GM10266 (cell line): ENCODE measurements at regions not wholly inside any gene's neighbourhood (a gene's known extent, or its start where the extent isn't known, plus 50 kb on each side); places are given as distances from the start of the nearest gene placed in this dataset.
"Not testable (repeated sequence)": the region's sequence is repeated elsewhere in the genome, so short reads cannot be mapped to it uniquely, and the experiment has no call there.

Experiments used
- DNase-seq: peaks from one replicate; pipeline ENCODE4 v3.0.0; 2012; ENCODE audit errors: extremely low spot score
- TF ChIP-seq, protein P1 (sequence below): IDR thresholded peaks from 2 replicates; pipeline ENCODE4 v1.5.1; 2012; ENCODE audit warnings: mild to moderate bottlenecking, low read depth; ENCODE audit not compliant: control insufficient read depth, insufficient read depth; ENCODE audit errors: missing control alignments

- TF ChIP-seq, protein P1, sequence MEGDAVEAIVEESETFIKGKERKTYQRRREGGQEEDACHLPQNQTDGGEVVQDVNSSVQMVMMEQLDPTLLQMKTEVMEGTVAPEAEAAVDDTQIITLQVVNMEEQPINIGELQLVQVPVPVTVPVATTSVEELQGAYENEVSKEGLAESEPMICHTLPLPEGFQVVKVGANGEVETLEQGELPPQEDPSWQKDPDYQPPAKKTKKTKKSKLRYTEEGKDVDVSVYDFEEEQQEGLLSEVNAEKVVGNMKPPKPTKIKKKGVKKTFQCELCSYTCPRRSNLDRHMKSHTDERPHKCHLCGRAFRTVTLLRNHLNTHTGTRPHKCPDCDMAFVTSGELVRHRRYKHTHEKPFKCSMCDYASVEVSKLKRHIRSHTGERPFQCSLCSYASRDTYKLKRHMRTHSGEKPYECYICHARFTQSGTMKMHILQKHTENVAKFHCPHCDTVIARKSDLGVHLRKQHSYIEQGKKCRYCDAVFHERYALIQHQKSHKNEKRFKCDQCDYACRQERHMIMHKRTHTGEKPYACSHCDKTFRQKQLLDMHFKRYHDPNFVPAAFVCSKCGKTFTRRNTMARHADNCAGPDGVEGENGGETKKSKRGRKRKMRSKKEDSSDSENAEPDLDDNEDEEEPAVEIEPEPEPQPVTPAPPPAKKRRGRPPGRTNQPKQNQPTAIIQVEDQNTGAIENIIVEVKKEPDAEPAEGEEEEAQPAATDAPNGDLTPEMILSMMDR, result no peak
- no peak for DNase-seq
Measured at GRCh38 chr6:168860987-168861386, 392.7 kb downstream of the THBS2 start.

DNA sequence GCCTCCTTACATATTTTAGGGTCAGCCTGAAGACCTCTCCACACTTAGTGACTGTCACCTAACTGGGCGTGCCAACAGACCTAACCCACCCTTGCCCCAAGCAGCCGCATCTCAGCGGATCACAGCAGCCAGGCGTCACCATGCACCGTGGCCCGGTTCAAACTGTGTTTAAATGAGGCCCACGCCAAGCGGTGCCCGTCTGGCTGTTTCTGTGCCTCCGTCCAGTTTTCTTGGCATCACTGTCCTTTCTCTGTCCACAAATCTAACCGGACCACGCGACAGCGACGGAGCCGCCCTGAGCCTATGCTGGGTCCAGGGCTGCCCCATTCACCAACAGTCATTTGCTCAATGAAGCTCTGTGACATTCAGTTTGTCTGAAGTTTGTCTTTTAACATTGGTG is 393.3 kb downstream of the THBS2 start:
- TF ChIP-seq, protein P1, result no peak
- no peak for DNase-seq

- TF ChIP-seq, protein P1, result no peak
- DNase-seq, result no peak
Measured at GRCh38 chr6:168858926-168859325, 394.7 kb downstream of the THBS2 start.

- TF ChIP-seq, protein P1, result no peak
Measured at GRCh38 chr6:168856914-168857313, 396.7 kb downstream of the THBS2 start.

GRCh38 chr6:168852376-168852884 is 401.2 kb downstream of the THBS2 start:
- no peak for DNase-seq
- TF ChIP-seq, protein P1, result no peak

More at GRCh38 chr6:168856914-168857313, 396.7 kb downstream of the THBS2 start:
- no peak for DNase-seq

DNA sequence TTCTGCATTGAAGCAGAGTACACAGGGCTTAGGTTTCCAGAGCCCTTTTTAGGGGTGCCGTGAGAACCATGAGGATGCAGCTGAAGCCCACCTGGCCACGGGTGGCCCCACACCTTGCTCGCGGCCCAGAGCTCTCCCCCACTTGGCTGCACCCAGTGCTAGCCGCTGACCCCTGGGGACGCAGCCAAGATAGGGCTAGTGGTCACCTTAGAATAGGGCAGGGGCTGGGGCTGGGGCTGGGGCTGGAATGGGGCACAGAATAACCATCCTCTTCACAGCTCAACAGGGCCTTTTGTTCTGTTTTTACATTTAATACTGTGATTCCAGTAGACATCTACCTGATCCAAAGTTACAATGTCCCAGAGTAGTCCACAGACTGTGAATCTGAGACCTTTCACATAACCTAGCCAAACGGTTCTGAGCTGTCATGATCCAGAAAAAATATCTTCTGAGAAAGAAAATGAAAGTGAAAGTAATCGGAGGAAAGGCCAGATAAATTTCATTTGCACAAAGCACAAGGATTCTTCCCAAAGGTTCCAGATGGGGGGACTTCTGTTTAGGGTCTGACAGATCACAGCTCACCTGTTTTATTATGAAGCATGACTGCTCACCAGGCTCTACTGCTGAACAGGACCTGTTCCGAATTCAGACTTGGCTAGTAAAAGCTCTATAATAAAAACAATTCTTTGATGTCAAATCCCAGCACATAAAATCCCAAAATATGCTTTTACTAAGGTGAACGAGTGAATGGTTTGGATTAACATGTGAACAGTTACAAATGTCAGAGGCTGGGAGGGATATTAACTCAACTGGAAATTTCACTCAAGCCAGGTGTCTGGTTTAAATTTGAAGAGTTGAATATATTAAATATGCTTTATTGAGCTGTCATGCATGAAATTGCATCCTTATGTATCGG is 401.9 kb downstream of the THBS2 start:
- TF ChIP-seq, protein P1, result no peak
- no peak for DNase-seq

GRCh38 chr6:168850027-168850736 is 403.5 kb downstream of the THBS2 start:
- DNase-seq, result not testable (repeated sequence)
